Testis (tissue), 2 donors: ENCODE measurements at regions not wholly inside any gene's neighbourhood (a gene's known extent, or its start where the extent isn't known, plus 50 kb on each side); places are given as distances from the start of the nearest gene placed in this dataset.

ENCODE experiments used
- POLR2A ChIP-seq: fragments of 450-650 bp; IDR thresholded peaks from one replicate; pipeline ENCODE4 v1.6.1; 2017; ENCODE audit warnings: antibody characterized with exemption, mild to moderate bottlenecking, moderate library complexity
- TF ChIP-seq, protein P1 (sequence below), 3 experiments: fragments of 450-650 bp in 2 of 3; fragments of 200-600 bp in 1 of 3; sonication (generic) in 1 of 3; IDR thresholded peaks; one replicate each; pipeline ENCODE4 v1.5.1; 2016 to 2019; ENCODE audit warnings: antibody characterized with exemption in 3 of 3, mild to moderate bottlenecking in 2 of 3, moderate library complexity in 1 of 3

DNA sequence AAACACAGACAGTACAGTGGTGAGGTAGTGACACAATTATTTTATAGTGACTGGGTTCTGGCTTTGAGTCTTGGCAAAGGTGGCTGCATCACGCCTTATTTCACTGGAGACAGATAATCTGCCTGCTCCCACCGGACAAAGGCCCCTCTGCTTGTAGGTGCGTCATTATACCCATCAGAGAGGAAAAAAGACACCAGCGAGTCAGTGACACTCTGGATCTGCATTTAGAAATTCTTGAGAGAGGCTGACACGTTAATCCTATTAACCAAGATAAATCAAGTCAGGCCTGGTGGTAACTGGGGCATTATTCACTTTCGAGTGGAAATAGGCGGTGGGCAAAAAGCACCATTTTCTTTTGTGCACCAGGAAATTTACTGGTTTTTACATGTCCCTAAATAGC, 76.2 kb downstream of the NR2F2 start:
- TF ChIP-seq, protein P1, sequence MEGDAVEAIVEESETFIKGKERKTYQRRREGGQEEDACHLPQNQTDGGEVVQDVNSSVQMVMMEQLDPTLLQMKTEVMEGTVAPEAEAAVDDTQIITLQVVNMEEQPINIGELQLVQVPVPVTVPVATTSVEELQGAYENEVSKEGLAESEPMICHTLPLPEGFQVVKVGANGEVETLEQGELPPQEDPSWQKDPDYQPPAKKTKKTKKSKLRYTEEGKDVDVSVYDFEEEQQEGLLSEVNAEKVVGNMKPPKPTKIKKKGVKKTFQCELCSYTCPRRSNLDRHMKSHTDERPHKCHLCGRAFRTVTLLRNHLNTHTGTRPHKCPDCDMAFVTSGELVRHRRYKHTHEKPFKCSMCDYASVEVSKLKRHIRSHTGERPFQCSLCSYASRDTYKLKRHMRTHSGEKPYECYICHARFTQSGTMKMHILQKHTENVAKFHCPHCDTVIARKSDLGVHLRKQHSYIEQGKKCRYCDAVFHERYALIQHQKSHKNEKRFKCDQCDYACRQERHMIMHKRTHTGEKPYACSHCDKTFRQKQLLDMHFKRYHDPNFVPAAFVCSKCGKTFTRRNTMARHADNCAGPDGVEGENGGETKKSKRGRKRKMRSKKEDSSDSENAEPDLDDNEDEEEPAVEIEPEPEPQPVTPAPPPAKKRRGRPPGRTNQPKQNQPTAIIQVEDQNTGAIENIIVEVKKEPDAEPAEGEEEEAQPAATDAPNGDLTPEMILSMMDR (IDR thresholded peaks at IDR 0.05): no peak
- no peak for TF ChIP-seq POLR2A
